GM23248 (cell line): ENCODE measurements at regions not wholly inside any gene's neighbourhood (a gene's known extent, or its start where the extent isn't known, plus 50 kb on each side); places are given as distances from the start of the nearest gene placed in this dataset.

Experiments used
- EZH2 ChIP-seq: fragments of 200-600 bp; sonication (generic); IDR thresholded peaks from 2 replicates; pipeline ENCODE4 v1.6.1; 2018; ENCODE audit warnings: antibody characterized with exemption, mild to moderate bottlenecking; ENCODE audit not compliant: insufficient read depth, poor library complexity, severe bottlenecking
- EZH2phosphoT487 ChIP-seq: fragments of 200-600 bp; sonication (generic); IDR thresholded peaks from 2 replicates; pipeline ENCODE4 v1.6.1; 2018; ENCODE audit warnings: antibody characterized with exemption, moderate library complexity, mild to moderate bottlenecking, low read depth; ENCODE audit not compliant: insufficient read depth

DNA sequence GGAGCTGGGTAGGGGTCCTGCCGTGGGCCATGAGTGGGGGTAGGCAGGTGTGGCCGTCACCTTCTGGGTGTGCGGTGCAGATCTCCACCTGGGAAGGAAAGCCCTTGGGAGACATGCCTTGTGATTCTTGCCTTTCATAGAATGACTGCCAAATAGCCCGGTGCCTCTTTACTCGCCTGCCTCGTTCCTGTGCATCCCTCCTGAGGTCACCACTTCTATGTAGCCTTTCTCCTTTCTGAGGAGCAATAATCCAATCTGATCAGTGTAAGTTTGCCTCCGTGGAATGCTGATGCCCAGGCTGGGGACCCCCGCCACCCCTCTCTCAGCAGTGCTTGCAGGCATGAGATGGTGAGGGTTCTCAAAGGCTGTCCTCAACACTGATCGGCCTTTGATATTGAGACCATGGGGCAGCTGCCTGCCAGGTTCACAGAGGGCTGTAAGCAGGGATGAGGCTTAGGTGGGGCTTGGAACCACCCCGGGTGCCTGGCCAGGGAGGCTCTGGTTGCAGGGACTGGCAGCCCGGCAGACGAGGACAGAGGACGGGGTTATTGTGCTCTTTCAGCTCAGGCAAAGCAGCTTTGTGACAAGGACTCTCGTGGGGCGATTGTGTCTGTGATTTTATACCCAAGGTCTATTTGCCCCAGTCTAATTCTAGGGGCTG is 86.1 kb upstream of the WNT7B start:
- TF ChIP-seq EZH2: no peak
- no peak for TF ChIP-seq EZH2phosphoT487
